HG03439 (cell line): ENCODE measurements at regions not wholly inside any gene's neighbourhood (a gene's known extent, or its start where the extent isn't known, plus 50 kb on each side); places are given as distances from the start of the nearest gene placed in this dataset.

Source experiments
- ATAC-seq: cut with Tn5 transposase; IDR thresholded peaks from one replicate; pipeline ENCODE4 v1.9.1; 2021; ENCODE audit warnings: mild to moderate bottlenecking, moderate library complexity; ENCODE audit not compliant: unreplicated experiment

- no peak for ATAC-seq
These were observed 128.4 kb downstream of the DAD1 start for GRCh38 chr14:22460461-22461195.

GRCh38 chr14:22458737-22459136 is 130.3 kb downstream of the DAD1 start:
- ATAC-seq, result no peak

GRCh38 chr14:22456998-22457594 is 131.9 kb downstream of the DAD1 start:
- no peak for ATAC-seq

GRCh38 chr14:22456421-22456820 is 132.6 kb downstream of the DAD1 start:
- ATAC-seq, result no peak

GRCh38 chr14:22452330-22452729 is 136.7 kb downstream of the DAD1 start:
- no peak for ATAC-seq

GRCh38 chr14:22450266-22450665 is 138.8 kb downstream of the DAD1 start:
- ATAC-seq, result no peak

- ATAC-seq, result no peak
These were observed 139.5 kb downstream of the DAD1 start for GRCh38 chr14:22449600-22449905.

- ATAC-seq, result peak; percentile 29
These were observed 140.0 kb downstream of the DAD1 start for GRCh38 chr14:22448905-22449599.

GRCh38 chr14:22448035-22448904 is 140.8 kb downstream of the DAD1 start:
- ATAC-seq, result peak; percentile 48

GRCh38 chr14:22438742-22439141 is 150.3 kb downstream of the DAD1 start:
- no peak for ATAC-seq

- no peak for ATAC-seq
These were observed 154.0 kb downstream of the DAD1 start for GRCh38 chr14:22434901-22435550.

GRCh38 chr14:22434030-22434429 is 155.0 kb downstream of the DAD1 start:
- no peak for ATAC-seq

- ATAC-seq, result no peak
These were observed 156.0 kb downstream of the DAD1 start for GRCh38 chr14:22433069-22433468.

- ATAC-seq, result no peak
These were observed 156.6 kb downstream of the DAD1 start for GRCh38 chr14:22432348-22432976.

GRCh38 chr14:22429546-22430294 is 159.3 kb downstream of the DAD1 start:
- no peak for ATAC-seq

- no peak for ATAC-seq
These were observed 160.2 kb downstream of the DAD1 start for GRCh38 chr14:22428700-22429291.

- no peak for ATAC-seq
These were observed 161.2 kb downstream of the DAD1 start for GRCh38 chr14:22427771-22428231.

- no peak for ATAC-seq
These were observed 162.3 kb downstream of the DAD1 start for GRCh38 chr14:22426711-22427110.

- no peak for ATAC-seq
These were observed 165.1 kb downstream of the DAD1 start for GRCh38 chr14:22423958-22424357.
